ENCODE measurements at regions not wholly inside any gene's neighbourhood (a gene's known extent, or its start where the extent isn't known, plus 50 kb on each side); places are given as distances from the start of the nearest gene placed in this dataset.

DNA sequence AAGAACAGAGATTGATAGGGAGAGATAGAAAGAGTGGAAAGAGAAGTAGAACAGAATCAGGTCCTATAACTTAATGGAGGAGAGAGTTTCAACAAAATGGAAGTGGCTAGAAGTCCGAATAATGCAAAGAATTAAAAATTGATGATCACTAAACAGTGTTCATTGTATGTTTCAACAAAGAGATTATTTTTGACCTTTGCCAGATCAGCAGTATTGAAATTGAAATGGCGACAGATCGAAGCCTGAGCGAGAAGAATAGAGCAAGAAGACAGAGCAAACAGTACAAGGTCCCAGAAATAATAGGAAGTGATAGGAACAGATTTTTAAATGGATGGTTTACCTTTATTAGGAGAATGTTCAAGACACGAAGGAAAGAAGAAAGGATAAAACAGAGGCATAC is 1012.8 kb upstream of the FBXO33 start:
- Histone ChIP-seq H3K27ac (ENCODE audit: low read length) (no peak overlapping the region), H3K4me3 (ENCODE audit: low read depth in 2 of 2, low read length in 2 of 2) (no peak overlapping the region), H3K4me1 (ENCODE audit: control insufficient read depth, insufficient read depth, low read length) (no peaks in the 10 kb centered on the region), H3K36me3 (ENCODE audit: control insufficient read depth, insufficient read depth, low read length) (no peaks in the 10 kb centered on the region), H3K27me3 (ENCODE audit: control insufficient read depth, insufficient read depth, low read length) (no peaks in the 10 kb centered on the region), H3K9me3 (ENCODE audit: control insufficient read depth, insufficient read depth, low read depth, low read length) (no peaks in the 10 kb centered on the region)
- intact Hi-C loops (cut with micrococcal nuclease; ENCODE audit: unreplicated experiment) = no loop called here
- ATAC-seq (no peak), DNase-seq (ENCODE audit: low read depth, low spot score) (no peak)
- ChIA-PET POLR2A (no interaction called here), CTCF (no interaction called here)
- no TSS peak for BruUV-seq (replicated peaks)
- in situ Hi-C loops (cut with HindIII; ENCODE audit: low pct_unique_long_range_greater_than_20kb, low sequenced_read_pairs) = no loop called here
- no peak for TF ChIP-seq CTCF (IDR thresholded peaks at IDR 0.05)
- TF ChIP-seq, protein P1, sequence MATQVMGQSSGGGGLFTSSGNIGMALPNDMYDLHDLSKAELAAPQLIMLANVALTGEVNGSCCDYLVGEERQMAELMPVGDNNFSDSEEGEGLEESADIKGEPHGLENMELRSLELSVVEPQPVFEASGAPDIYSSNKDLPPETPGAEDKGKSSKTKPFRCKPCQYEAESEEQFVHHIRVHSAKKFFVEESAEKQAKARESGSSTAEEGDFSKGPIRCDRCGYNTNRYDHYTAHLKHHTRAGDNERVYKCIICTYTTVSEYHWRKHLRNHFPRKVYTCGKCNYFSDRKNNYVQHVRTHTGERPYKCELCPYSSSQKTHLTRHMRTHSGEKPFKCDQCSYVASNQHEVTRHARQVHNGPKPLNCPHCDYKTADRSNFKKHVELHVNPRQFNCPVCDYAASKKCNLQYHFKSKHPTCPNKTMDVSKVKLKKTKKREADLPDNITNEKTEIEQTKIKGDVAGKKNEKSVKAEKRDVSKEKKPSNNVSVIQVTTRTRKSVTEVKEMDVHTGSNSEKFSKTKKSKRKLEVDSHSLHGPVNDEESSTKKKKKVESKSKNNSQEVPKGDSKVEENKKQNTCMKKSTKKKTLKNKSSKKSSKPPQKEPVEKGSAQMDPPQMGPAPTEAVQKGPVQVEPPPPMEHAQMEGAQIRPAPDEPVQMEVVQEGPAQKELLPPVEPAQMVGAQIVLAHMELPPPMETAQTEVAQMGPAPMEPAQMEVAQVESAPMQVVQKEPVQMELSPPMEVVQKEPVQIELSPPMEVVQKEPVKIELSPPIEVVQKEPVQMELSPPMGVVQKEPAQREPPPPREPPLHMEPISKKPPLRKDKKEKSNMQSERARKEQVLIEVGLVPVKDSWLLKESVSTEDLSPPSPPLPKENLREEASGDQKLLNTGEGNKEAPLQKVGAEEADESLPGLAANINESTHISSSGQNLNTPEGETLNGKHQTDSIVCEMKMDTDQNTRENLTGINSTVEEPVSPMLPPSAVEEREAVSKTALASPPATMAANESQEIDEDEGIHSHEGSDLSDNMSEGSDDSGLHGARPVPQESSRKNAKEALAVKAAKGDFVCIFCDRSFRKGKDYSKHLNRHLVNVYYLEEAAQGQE (IDR thresholded peaks at IDR 0.05; ENCODE audit: insufficient read depth in 1 of 2, low read depth in 2 of 2, low read length in 1 of 2) = no peak
- no peak for TF ChIP-seq TCF7L2 (IDR thresholded peaks at IDR 0.05; ENCODE audit: low read depth, low read length)
- no peak for TF ChIP-seq SIN3A (IDR thresholded peaks at IDR 0.05; ENCODE audit: borderline replicate concordance, insufficient read depth, low read depth, low read length)
- no peak for TF ChIP-seq POLR2AphosphoS5 (IDR thresholded peaks at IDR 0.05; ENCODE audit: low read depth, low read length)

- no peak for DNase-seq (ENCODE audit: low read depth, low spot score)
- in situ Hi-C loops (cut with HindIII; ENCODE audit: low pct_unique_long_range_greater_than_20kb, low sequenced_read_pairs) (no loop called here), intact Hi-C loops (cut with micrococcal nuclease; ENCODE audit: unreplicated experiment) (no loop called here)
- H3K4me3 ChIP-seq (ENCODE audit: low read depth in 2 of 2, low read length in 2 of 2) = no peak overlapping the region
- no peaks in the 10 kb centered on the region for H3K4me1 ChIP-seq (ENCODE audit: control insufficient read depth, insufficient read depth, low read length)
- no peak overlapping the region for H3K27ac ChIP-seq (ENCODE audit: low read length)
- CTCF ChIA-PET = no interaction called here
- no peaks in the 10 kb centered on the region for H3K9me3 ChIP-seq (ENCODE audit: control insufficient read depth, insufficient read depth, low read depth, low read length)
- no peak for ATAC-seq
- H3K36me3 ChIP-seq (ENCODE audit: control insufficient read depth, insufficient read depth, low read length) = no peaks in the 10 kb centered on the region
- no peaks in the 10 kb centered on the region for H3K27me3 ChIP-seq (ENCODE audit: control insufficient read depth, insufficient read depth, low read length)
- BruUV-seq (replicated peaks) = no TSS peak
- TF ChIP-seq CTCF (IDR thresholded peaks at IDR 0.05) = no peak
- TF ChIP-seq, protein P1 (IDR thresholded peaks at IDR 0.05; ENCODE audit: insufficient read depth in 1 of 2, low read depth in 2 of 2, low read length in 1 of 2) = no peak
- TF ChIP-seq POLR2AphosphoS5 (IDR thresholded peaks at IDR 0.05; ENCODE audit: low read depth, low read length) = no peak
- no peak for TF ChIP-seq TCF7L2 (IDR thresholded peaks at IDR 0.05; ENCODE audit: low read depth, low read length)
- POLR2A ChIA-PET = no interaction called here
Observed at GRCh38 chr14:40436551-40436950, 1004.3 kb upstream of the FBXO33 start.

Data from Panc1 (cell line).